Heart right ventricle (tissue), 16 donors: ENCODE measurements at regions not wholly inside any gene's neighbourhood (a gene's known extent, or its start where the extent isn't known, plus 50 kb on each side); places are given as distances from the start of the nearest gene placed in this dataset.
"Not testable (repeated sequence)": the region's sequence is repeated elsewhere in the genome, so short reads cannot be mapped to it uniquely, and the experiment has no call there.

Experiments
- ATAC-seq, 8 donors: fragments of 200-7000 bp; cut with Tn5 transposase; one replicate each; pipeline ENCODE4 v1.9.1; 2020; ENCODE audit warnings: mild to moderate bottlenecking in 8 of 8, moderate library complexity in 8 of 8, moderate number of reproducible peaks in 1 of 8
- DNase-seq, 2 donors: peaks; one replicate each; pipeline ENCODE4 v3.0.0-alpha.2; 2020
- H3K27ac ChIP-seq, 10 donors: fragments of 200-600 bp; sonication (generic) in 2 of 10; one replicate each; pipeline versions ENCODE4 v1.5.0 to v1.8.0; 2020 to 2022; ENCODE audit warnings: mild to moderate bottlenecking in 3 of 10
- H3K27me3 ChIP-seq, 7 donors: fragments of 200-600 bp; one replicate each; pipeline ENCODE4 v1.8.0; 2021 to 2022; ENCODE audit warnings: mild to moderate bottlenecking in 2 of 7
- H3K36me3 ChIP-seq, 9 donors: fragments of 200-600 bp; sonication (generic) in 1 of 9; one replicate each; pipeline versions ENCODE4 v1.5.0 to v1.8.0; 2020 to 2022; ENCODE audit warnings: mild to moderate bottlenecking in 2 of 9
- H3K4me1 ChIP-seq, 9 donors: fragments of 200-600 bp; sonication (generic) in 1 of 9; one replicate each; pipeline versions ENCODE4 v1.5.0 to v1.8.0; 2020 to 2022; ENCODE audit warnings: mild to moderate bottlenecking in 4 of 9
- H3K4me3 ChIP-seq, 10 donors: fragments of 200-600 bp; sonication (generic) in 2 of 10; one replicate each; pipeline versions ENCODE4 v1.5.0 to v1.8.0; 2020 to 2022; ENCODE audit warnings: mild to moderate bottlenecking in 7 of 10, moderate library complexity in 2 of 10
- H3K9me3 ChIP-seq, 11 donors: fragments of 200-600 bp in 10 of 11; sonication (generic) in 2 of 11; one replicate each; pipeline versions ENCODE4 v1.5.0 to v1.8.0; 2013 to 2022; ENCODE audit warnings: mild to moderate bottlenecking in 2 of 11, control low read depth in 1 of 11, moderate library complexity in 1 of 11
- WGBS, 2 donors: extraction: QIAGEN DNeasy Blood & Tissue Kit; methylation state at CpG; one replicate each; pipeline ENCODE4 v1.1.7; 2013; ENCODE audit warnings: inconsistent platforms in 1 of 2; 5-methylcytosine and 5-hydroxymethylcytosine counted together
- intact Hi-C, 10 donors: fragments of 100-400 bp; cut with DNase I; formaldehyde crosslinking; loops; one replicate each; pipeline versions ENCODE4 v1.11.1 to v1.14.2; 2022
- TF ChIP-seq, protein P1 (sequence below), 9 donors: fragments of 200-600 bp; sonication (generic) in 2 of 9; IDR thresholded peaks; one replicate each; pipeline versions ENCODE4 v1.5.0 to v1.8.0; 2021 to 2022; ENCODE audit warnings: antibody characterized with exemption in 9 of 9, mild to moderate bottlenecking in 5 of 9, moderate library complexity in 1 of 9
- donor health status: Arrhythmogenic right ventricular cardiomyopathy.
- donor health status: ischemic (EF 13 %, LVEDD 7.1; RV severe dilation, severe dysfunction).
- donor health status: healthy with polysubstance abuse.
- donor health status: DM: no; HTN: yes; CAD: no.
- donor health status: DM: no; HTN: no; CAD: no.
- donor health status: ischemic (EF 25% LVEDD 6.9; RV normal size, moderate dysfunction).
- donor health status: ischemic (EF 25% LVEDD 5.7; RV mildly dilated, moderate dysfunction).
- donor health status: healthy.
- donor health status: DM: yes; HTN: yes; CAD: no.
- donor health status: Ischemic cardiomyopathy.
- donor health status: ischemic (EF 35%, LVEDD 5.7; RV mildly dilated, moderate dysfunction).
- donor health status: nonischemic (EF 11% LVEDD 7.7; RV severe dilation, severe dysfunction).
- donor health status: DM: yes; HTN: yes; CAD: no.
- donor health status: PGD.
- donor health status: ischemic (EF 29% LVEDD 5.4; RV normal size, mild dysfunction).
- donor health status: nonischemic (EF 23%, LVEDD 6.1; RV moderate dilation, normal function).

DNA sequence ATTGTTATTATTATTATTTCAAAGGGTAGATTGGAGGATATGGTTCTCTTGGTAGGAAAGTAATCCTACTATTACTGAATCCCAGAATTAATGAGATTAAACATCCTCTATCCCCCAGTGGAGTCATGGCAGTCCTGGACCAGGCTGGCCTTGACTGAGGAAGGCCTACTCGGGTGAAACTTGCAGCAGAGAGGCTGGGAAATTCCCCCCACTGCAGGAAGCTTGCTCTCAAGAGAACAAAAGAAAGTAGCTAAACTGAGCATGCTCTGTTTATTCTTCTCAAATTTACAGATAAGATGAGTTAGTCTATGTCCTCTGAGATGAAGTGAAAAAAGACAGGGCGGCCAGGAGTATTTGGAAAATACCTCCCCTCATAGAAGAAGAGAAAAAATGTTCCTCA lies 233.9 kb upstream of the RPS23 start:
- H3K9me3 ChIP-seq: peaks cover 0 to 12% (median 0%) of the 10 kb centered on the region in 11 donors
- H3K27me3 ChIP-seq: no peaks in the 10 kb centered on the region
- no peak overlapping the region for H3K27ac ChIP-seq
- intact Hi-C loops: no loop called here
- no peak for DNase-seq
- no peak overlapping the region for H3K4me3 ChIP-seq
- TF ChIP-seq, protein P1, sequence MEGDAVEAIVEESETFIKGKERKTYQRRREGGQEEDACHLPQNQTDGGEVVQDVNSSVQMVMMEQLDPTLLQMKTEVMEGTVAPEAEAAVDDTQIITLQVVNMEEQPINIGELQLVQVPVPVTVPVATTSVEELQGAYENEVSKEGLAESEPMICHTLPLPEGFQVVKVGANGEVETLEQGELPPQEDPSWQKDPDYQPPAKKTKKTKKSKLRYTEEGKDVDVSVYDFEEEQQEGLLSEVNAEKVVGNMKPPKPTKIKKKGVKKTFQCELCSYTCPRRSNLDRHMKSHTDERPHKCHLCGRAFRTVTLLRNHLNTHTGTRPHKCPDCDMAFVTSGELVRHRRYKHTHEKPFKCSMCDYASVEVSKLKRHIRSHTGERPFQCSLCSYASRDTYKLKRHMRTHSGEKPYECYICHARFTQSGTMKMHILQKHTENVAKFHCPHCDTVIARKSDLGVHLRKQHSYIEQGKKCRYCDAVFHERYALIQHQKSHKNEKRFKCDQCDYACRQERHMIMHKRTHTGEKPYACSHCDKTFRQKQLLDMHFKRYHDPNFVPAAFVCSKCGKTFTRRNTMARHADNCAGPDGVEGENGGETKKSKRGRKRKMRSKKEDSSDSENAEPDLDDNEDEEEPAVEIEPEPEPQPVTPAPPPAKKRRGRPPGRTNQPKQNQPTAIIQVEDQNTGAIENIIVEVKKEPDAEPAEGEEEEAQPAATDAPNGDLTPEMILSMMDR (IDR thresholded peaks at IDR 0.05): no peak
- WGBS, 2 donors: 67 to 70% methylated on average over 2 of the region's 2 CpGs
- no peaks in the 10 kb centered on the region for H3K4me1 ChIP-seq
- ATAC-seq: no peak
- H3K36me3 ChIP-seq: no peaks in the 10 kb centered on the region

DNA sequence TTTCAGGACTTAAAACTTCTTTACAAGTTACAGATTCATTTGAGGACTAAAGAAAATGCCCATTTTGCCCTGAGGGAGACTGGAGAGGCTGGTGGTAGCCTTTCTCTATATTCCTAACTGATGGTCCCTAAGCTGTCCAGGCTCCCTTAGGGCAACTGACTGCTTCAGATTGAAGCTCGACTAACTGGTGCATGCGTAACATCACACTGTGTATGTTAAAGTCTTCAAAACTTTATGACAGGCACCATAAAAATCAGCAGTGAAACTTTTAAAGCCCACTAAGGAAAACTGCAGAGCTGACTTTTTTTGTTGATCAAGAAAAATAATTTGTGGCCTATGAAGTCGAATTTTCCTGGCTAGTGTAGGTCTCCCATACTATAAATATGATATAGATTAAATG lies 233.0 kb upstream of the RPS23 start:
- H3K4me3 ChIP-seq: no peak overlapping the region
- no peak for DNase-seq
- H3K27ac ChIP-seq: no peak overlapping the region
- H3K9me3 ChIP-seq: peaks cover 0 to 19% (median 0%) of the 10 kb centered on the region in 11 donors
- intact Hi-C loops: no loop called here
- H3K27me3 ChIP-seq: no peaks in the 10 kb centered on the region
- ATAC-seq: no peak
- TF ChIP-seq, protein P1 (IDR thresholded peaks at IDR 0.05): no peak
- 92% methylated on average over 3 of the region's 3 CpGs for WGBS, 2 donors
- H3K4me1 ChIP-seq: no peaks in the 10 kb centered on the region
- H3K36me3 ChIP-seq: no peaks in the 10 kb centered on the region

DNA sequence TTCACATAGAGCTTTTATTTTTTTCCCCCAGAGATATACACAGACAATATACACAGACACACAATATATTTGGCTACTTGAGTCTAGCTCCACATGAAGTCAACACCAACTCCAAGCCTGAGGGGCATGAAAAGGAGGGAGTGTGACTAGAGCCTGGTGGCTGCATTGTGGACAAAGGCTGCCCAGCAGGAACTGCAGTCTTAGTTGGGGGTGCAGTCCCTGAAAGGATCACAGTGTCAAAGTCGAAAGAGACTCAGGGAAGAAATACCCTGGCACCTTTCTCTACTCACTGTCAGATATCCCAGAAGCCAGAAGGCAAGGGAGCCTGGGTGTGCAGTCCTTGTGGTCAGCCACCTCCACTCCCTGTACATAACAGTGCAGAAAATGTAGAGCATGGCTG lies 231.6 kb upstream of the RPS23 start:
- TF ChIP-seq, protein P1 (IDR thresholded peaks at IDR 0.05): no peak
- DNase-seq (no peak), ATAC-seq (no peak)
- Histone ChIP-seq H3K9me3 (peaks cover 0 to 19% (median 0%) of the 10 kb centered on the region in 11 donors), H3K4me3 (no peak overlapping the region), H3K27me3 (no peaks in the 10 kb centered on the region), H3K36me3 (no peaks in the 10 kb centered on the region), H3K4me1 (no peaks in the 10 kb centered on the region), H3K27ac (no peak overlapping the region)
- WGBS, 2 donors: 45 to 54% methylated on average over 1 of the region's 1 CpG
- intact Hi-C loops: no loop called here

DNA sequence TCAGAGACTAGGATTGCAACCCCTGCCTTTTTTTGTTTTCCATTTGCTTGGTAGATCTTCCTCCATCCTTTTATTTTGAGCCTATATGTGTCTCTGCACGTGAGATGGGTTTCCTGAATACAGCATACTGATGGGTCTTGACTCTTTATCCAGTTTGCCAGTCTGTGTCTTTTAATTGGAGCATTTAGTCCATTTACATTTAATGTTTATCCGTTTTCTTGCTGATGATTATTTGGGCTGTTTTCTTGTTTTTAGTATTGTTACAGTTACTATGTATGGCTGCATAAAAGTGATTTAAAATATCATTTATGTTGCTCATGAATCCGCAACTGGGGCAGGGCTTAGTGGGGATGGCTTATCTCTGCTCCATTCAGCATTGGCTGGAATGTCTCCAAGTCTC lies 228.2 kb upstream of the RPS23 start:
- WGBS, 2 donors: 91 to 93% methylated on average over 2 of the region's 3 CpGs
- H3K4me3 ChIP-seq, ATAC-seq, DNase-seq, H3K27ac ChIP-seq, H3K36me3 ChIP-seq, H3K27me3 ChIP-seq, intact Hi-C loops, H3K4me1 ChIP-seq: not testable (repeated sequence)
- peaks cover 0 to 19% (median 0%) of the 10 kb centered on the region in 11 donors for H3K9me3 ChIP-seq

DNA sequence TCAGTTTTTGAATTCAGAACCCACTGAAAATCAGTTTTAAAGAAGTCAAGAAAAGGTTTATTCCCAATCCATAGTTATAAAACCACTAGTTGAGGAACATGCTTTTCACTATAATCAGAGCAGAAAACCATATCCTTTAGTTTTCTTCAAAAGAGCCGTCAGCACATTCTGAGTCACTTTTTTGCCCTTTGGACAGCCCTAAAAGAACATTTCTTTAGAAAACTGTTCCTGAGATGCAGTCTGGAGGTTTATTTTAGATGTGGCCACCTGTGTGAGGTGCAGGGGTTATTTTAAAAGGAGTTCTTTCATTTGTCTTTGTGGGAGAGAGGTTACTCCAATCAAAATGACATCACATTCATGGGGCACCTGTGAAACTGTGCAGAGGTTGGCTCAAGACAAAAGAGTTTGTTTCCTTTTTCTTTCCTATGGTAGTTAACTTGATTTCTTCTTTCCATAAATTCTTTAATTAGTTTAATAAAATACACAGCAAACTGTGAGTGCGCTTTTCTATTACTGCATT lies 221.6 kb upstream of the RPS23 start:
- Histone ChIP-seq H3K9me3 (peaks cover 0 to 13% (median 0%) of the 10 kb centered on the region in 11 donors), H3K27ac (no peak overlapping the region), H3K36me3 (no peaks in the 10 kb centered on the region), H3K27me3 (no peaks in the 10 kb centered on the region), H3K4me3 (no peak overlapping the region), H3K4me1 (no peaks in the 10 kb centered on the region)
- TF ChIP-seq, protein P1 (IDR thresholded peaks at IDR 0.05): no peak
- DNase-seq: no peak
- intact Hi-C loops: loop anchor here in 2 of 10 donors (10.0 kb wide), 1 partner anchor 145 kb away; no protein-coding TSS in a partner anchor
- no peak for ATAC-seq
- WGBS, 2 donors: 84 to 90% methylated on average over 2 of the region's 2 CpGs
